Endothelial cell (in vitro differentiated cells): ENCODE measurements at regions not wholly inside any gene's neighbourhood (a gene's known extent, or its start where the extent isn't known, plus 50 kb on each side); places are given as distances from the start of the nearest gene placed in this dataset.

Experiments used
- DNase-seq: peaks from one replicate; pipeline ENCODE4 v3.0.0; 2021; ENCODE audit warnings: low spot score
- H3K27ac Mint-ChIP-seq: one replicate; pipeline ENCODE4 v1.8.0; 2021; ENCODE audit warnings: mixed read lengths, inconsistent platforms; ENCODE audit not compliant: unreplicated experiment
- H3K27me3 Mint-ChIP-seq: one replicate; pipeline ENCODE4 v1.8.0; 2021; ENCODE audit warnings: mild to moderate bottlenecking, moderate library complexity, mixed read lengths, inconsistent platforms; ENCODE audit not compliant: unreplicated experiment
- H3K36me3 Mint-ChIP-seq: one replicate; pipeline ENCODE4 v1.8.0; 2021; ENCODE audit warnings: mild to moderate bottlenecking, low read depth, mixed read lengths, inconsistent platforms; ENCODE audit not compliant: unreplicated experiment
- H3K4me1 Mint-ChIP-seq: one replicate; pipeline ENCODE4 v1.8.0; 2021; ENCODE audit warnings: mild to moderate bottlenecking, mixed read lengths, inconsistent platforms; ENCODE audit not compliant: unreplicated experiment
- H3K4me3 Mint-ChIP-seq: one replicate; pipeline ENCODE4 v1.8.0; 2021; ENCODE audit warnings: mild to moderate bottlenecking, mixed read lengths, inconsistent platforms; ENCODE audit not compliant: unreplicated experiment
- H3K9me3 Mint-ChIP-seq: one replicate; pipeline ENCODE4 v1.8.0; 2021; ENCODE audit warnings: mixed read lengths, inconsistent platforms; ENCODE audit not compliant: unreplicated experiment
- TF ChIP-seq, protein P1 (sequence below): fragments of 200-600 bp; sonication (generic); IDR thresholded peaks from one replicate; pipeline ENCODE4 v1.5.0; 2021; ENCODE audit warnings: antibody characterized with exemption; ENCODE audit not compliant: unreplicated experiment

- Mint-ChIP-seq H3K27ac (no peak overlapping the region), H3K27me3 (no peaks in the 10 kb centered on the region), H3K4me1 (peaks cover 11% of the 10 kb centered on the region), H3K4me3 (no peak overlapping the region), H3K36me3 (no peaks in the 10 kb centered on the region), H3K9me3 (no peaks in the 10 kb centered on the region)
- no peak for DNase-seq
- TF ChIP-seq, protein P1, sequence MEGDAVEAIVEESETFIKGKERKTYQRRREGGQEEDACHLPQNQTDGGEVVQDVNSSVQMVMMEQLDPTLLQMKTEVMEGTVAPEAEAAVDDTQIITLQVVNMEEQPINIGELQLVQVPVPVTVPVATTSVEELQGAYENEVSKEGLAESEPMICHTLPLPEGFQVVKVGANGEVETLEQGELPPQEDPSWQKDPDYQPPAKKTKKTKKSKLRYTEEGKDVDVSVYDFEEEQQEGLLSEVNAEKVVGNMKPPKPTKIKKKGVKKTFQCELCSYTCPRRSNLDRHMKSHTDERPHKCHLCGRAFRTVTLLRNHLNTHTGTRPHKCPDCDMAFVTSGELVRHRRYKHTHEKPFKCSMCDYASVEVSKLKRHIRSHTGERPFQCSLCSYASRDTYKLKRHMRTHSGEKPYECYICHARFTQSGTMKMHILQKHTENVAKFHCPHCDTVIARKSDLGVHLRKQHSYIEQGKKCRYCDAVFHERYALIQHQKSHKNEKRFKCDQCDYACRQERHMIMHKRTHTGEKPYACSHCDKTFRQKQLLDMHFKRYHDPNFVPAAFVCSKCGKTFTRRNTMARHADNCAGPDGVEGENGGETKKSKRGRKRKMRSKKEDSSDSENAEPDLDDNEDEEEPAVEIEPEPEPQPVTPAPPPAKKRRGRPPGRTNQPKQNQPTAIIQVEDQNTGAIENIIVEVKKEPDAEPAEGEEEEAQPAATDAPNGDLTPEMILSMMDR = no peak
Measured at GRCh38 chr5:56608217-56608925, 207.0 kb upstream of the MAP3K1 start.

DNA sequence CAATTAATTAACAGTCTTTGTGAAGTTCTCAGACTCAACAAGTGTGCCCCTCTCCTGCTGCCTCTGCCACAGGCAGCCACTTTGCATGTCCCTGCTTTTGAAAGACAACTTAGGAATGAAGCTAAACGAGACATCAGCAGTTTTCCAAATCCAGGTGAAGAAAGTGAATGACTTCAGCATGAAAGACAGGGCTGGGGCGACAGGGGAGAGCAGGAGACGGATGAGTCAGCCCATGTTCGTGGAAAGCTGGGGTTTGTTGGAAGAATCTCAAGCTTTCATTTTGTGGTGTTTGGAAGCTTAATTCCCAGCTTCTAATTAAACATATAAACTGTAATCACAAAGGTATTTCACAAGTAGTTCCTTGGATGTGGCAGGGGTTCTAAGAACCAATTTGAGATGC lies 207.8 kb upstream of the MAP3K1 start:
- Mint-ChIP-seq H3K27me3 (no peaks in the 10 kb centered on the region), H3K4me1 (peaks cover 8% of the 10 kb centered on the region), H3K4me3 (no peak overlapping the region), H3K9me3 (no peaks in the 10 kb centered on the region), H3K36me3 (no peaks in the 10 kb centered on the region), H3K27ac (no peak overlapping the region)
- DNase-seq = no peak
- TF ChIP-seq, protein P1 = no peak

GRCh38 chr5:56607074-56607473 lies 208.3 kb upstream of the MAP3K1 start:
- no peak overlapping the region for H3K4me3 Mint-ChIP-seq
- no peaks in the 10 kb centered on the region for H3K36me3 Mint-ChIP-seq
- DNase-seq = no peak
- no peak overlapping the region for H3K27ac Mint-ChIP-seq
- H3K9me3 Mint-ChIP-seq = no peaks in the 10 kb centered on the region
- H3K27me3 Mint-ChIP-seq = no peaks in the 10 kb centered on the region
- H3K4me1 Mint-ChIP-seq = peaks cover 7% of the 10 kb centered on the region
- TF ChIP-seq, protein P1 = no peak

DNA sequence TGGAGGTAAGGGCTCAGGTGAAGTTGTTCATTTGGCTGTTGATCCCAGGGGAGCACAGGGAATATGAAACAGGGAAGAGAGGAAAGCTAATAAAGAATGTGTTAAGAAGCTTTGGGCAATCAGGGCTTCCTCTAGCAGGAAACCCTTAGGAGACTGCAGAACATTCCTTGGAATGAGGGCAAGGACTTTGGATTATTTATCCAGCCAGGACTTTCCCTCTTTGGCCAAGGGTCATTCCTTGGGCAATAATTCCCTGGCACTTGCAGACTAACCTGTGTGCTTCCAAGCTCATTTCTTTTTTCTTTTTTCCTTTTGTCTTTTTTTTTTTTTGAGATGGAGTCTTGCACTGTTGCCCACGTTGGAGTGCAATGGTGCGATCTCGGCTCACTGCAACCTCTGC lies 209.2 kb upstream of the MAP3K1 start:
- no peak overlapping the region for H3K27ac Mint-ChIP-seq
- no peaks in the 10 kb centered on the region for H3K9me3 Mint-ChIP-seq
- no peak overlapping the region for H3K4me3 Mint-ChIP-seq
- H3K4me1 Mint-ChIP-seq = peaks cover 7% of the 10 kb centered on the region
- H3K36me3 Mint-ChIP-seq = no peaks in the 10 kb centered on the region
- no peak for DNase-seq
- H3K27me3 Mint-ChIP-seq = no peaks in the 10 kb centered on the region
- TF ChIP-seq, protein P1 = no peak

DNA sequence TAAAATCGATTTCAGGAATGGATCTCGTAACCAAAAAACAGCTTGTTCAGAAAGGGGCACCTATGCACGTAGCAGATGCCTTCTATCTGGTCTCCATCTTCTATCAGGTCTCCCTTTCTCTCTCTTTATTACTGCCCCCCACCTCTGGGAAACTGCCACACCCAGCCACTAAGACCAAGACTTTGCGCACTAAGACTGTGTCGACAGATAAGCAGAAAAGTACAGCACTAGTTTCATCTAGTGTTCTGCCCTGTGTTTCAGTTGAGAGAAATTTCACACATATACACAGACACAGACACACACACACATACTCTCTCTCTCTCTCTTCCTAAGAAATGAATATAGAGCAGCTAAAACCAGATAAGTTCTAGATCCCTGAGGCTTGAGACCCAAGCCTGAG lies 210.1 kb upstream of the MAP3K1 start:
- no peak for DNase-seq
- Mint-ChIP-seq H3K9me3 (no peaks in the 10 kb centered on the region), H3K36me3 (no peaks in the 10 kb centered on the region), H3K4me3 (no peak overlapping the region), H3K27me3 (no peaks in the 10 kb centered on the region), H3K27ac (no peak overlapping the region), H3K4me1 (peaks cover 7% of the 10 kb centered on the region)
- TF ChIP-seq, protein P1 = no peak
